ENCODE measurements at regions not wholly inside any gene's neighbourhood (a gene's known extent, or its start where the extent isn't known, plus 50 kb on each side); places are given as distances from the start of the nearest gene placed in this dataset.
"Not testable (repeated sequence)": the region's sequence is repeated elsewhere in the genome, so short reads cannot be mapped to it uniquely, and the experiment has no call there.

DNA sequence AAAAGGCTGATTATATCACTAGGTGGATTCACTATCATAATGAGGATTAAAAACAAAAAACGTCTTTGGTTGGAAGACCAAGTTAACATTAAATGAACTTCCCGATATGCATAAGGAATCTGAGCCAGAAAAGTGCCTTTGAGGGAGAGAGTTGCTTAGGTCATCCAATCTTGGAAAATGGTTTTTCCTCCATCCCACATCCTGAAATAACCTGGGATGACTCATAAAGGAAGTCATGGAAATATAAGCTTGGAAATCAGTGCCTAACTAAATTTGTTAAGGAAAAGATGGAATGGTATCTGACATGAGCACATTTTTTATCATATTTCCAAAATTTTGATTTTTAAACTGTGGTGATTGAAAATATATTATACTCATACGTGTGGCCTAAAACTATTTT, 66.0 kb downstream of the KBTBD8 start:
- no peak for DNase-seq (ENCODE audit: low read depth in 4 of 4, low spot score in 1 of 4)

- DNase-seq (ENCODE audit: low read depth in 4 of 4, low spot score in 1 of 4): no peak
Measured at GRCh38 chr3:67067251-67067650, 69.1 kb downstream of the KBTBD8 start.

GRCh38 chr3:67072640-67073039, 74.5 kb downstream of the KBTBD8 start:
- not testable (repeated sequence) for DNase-seq (ENCODE audit: low read depth in 4 of 4, low spot score in 1 of 4)

DNA sequence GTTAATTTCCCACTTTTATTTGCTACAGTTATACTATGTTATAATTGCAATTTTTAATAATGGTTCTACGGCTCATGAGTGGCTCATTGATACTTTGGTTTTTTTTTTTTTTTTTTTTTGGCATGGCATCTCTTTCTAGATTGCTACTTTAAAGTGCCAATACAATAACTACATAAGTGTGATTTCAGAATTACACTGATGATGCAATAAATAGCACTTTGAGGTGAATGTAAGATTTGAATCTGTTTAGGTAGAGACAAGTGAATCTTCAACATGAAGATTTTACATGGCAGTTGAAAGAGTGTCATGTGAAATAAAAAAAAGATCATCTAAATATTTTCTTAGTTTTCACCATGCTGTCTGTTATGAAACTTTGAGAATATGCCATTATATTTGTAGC, 75.7 kb downstream of the KBTBD8 start:
- DNase-seq (ENCODE audit: low read depth in 4 of 4, low spot score in 1 of 4): no peak

DNA sequence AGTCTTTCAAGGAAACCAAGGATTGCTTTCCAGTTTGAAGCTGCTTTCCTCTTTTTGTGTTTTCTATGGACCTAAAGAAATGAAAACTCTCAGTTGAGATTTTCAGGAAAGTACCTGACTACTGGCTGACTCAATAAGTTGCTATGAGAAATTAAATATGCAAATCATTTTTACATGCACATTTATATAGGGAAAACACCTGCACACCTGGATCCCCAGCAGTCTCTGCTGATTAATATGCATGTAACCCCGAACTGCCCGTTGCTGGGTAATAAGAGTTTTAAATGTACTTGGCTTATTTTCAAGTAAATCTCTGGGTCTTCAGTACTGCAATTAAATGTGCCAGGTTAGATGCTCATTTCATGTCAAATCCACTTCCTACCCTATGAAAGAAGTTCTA, 77.2 kb downstream of the KBTBD8 start:
- no peak for DNase-seq (ENCODE audit: low read depth in 4 of 4, low spot score in 1 of 4)

- no peak for DNase-seq (ENCODE audit: low read depth in 4 of 4, low spot score in 1 of 4)
Measured at GRCh38 chr3:67076607-67077006, 78.5 kb downstream of the KBTBD8 start.

DNA sequence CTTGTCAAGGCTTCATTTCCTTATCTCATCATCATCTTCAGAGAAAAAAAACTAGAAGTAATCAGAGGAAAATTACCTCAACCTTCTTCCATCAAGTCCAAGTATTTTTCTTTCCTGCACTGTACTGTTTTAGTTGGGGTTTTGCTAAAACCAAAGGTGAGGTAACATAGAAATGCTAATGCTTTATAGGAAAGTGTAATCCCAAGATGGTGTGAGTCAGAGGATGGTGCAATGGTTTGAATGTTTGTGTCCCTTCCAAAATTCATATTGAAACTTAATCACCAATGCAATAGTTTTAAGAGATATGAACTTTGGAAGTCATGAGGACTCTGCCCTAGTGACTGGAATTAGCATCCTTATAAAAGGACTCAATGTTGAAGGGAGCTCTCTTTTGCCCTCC, 79.5 kb downstream of the KBTBD8 start:
- DNase-seq (ENCODE audit: low read depth in 4 of 4, low spot score in 1 of 4): no peak

- DNase-seq (ENCODE audit: low read depth in 4 of 4, low spot score in 1 of 4): no peak
Measured at GRCh38 chr3:67082533-67083024, 84.5 kb downstream of the KBTBD8 start.

DNA sequence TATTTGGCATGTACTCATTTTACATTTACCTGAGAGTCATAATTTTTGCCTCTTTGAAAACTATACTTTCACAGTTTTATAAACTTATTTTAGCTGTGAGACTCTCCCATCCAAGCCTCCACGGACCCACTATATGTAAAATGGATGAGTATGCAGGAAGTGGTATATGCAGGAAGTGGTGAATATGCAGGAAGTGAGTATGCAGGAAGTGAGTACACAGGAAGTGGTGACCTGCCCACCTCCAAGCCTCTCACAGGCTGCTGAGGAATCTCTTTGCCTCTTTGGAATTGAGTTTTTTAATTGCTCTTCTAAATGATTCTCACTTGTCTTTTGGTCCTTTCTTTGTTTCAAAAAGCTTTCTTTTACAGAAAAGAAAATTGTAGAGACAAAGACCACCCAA, 85.2 kb downstream of the KBTBD8 start:
- peak in 2 of 4 experiments; percentile 17 to 20 for DNase-seq (ENCODE audit: low read depth in 4 of 4, low spot score in 1 of 4)

- DNase-seq (ENCODE audit: low read depth in 4 of 4, low spot score in 1 of 4): no peak
Measured at GRCh38 chr3:67087788-67088187, 89.7 kb downstream of the KBTBD8 start.

GRCh38 chr3:67090474-67090873, 92.4 kb downstream of the KBTBD8 start:
- no peak for DNase-seq (ENCODE audit: low read depth in 4 of 4, low spot score in 1 of 4)

- DNase-seq (ENCODE audit: low read depth in 4 of 4, low spot score in 1 of 4): no peak
Measured at GRCh38 chr3:67093305-67093704, 95.2 kb downstream of the KBTBD8 start.

- no peak for DNase-seq (ENCODE audit: low read depth in 4 of 4, low spot score in 1 of 4)
Measured at GRCh38 chr3:67094167-67094566, 96.1 kb downstream of the KBTBD8 start.

GRCh38 chr3:67094774-67095173, 96.7 kb downstream of the KBTBD8 start:
- DNase-seq (ENCODE audit: low read depth in 4 of 4, low spot score in 1 of 4): no peak

- DNase-seq (ENCODE audit: low read depth in 4 of 4, low spot score in 1 of 4): no peak
Measured at GRCh38 chr3:67104388-67104787, 106.3 kb downstream of the KBTBD8 start.

GRCh38 chr3:67106874-67107273, 108.8 kb downstream of the KBTBD8 start:
- no peak for DNase-seq (ENCODE audit: low read depth in 4 of 4, low spot score in 1 of 4)

- DNase-seq (ENCODE audit: low read depth in 4 of 4, low spot score in 1 of 4): no peak
Measured at GRCh38 chr3:67109651-67110204, 111.6 kb downstream of the KBTBD8 start.

GRCh38 chr3:67113802-67114407, 115.8 kb downstream of the KBTBD8 start:
- peak; percentile 66 to 69 (median 68) for DNase-seq (ENCODE audit: low read depth in 4 of 4, low spot score in 1 of 4)

DNA sequence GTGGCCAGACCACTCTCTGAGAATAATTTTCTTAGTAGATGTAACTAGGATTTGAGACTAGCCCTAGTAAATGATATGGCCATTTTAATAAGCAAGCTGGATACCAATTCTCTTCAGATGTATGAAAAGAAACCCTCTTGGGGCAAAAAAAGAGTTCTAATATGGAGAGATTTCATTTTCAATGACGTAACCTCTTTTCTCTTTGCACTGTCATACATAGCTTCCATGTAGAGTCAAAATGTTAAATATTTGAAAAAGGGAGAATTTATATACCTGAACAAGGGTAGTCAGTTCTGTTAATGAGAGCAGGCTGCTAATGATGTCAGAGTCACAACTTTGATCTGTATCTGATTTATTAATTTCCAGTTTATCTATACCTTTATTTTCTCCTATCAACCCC, 120.0 kb downstream of the KBTBD8 start:
- DNase-seq (ENCODE audit: low read depth in 4 of 4, low spot score in 1 of 4): no peak

- no peak for DNase-seq (ENCODE audit: low read depth in 4 of 4, low spot score in 1 of 4)
Measured at GRCh38 chr3:67118635-67119034, 120.5 kb downstream of the KBTBD8 start.

- DNase-seq (ENCODE audit: low read depth in 4 of 4, low spot score in 1 of 4): no peak
Measured at GRCh38 chr3:67123914-67124313, 125.8 kb downstream of the KBTBD8 start.

- no peak for DNase-seq (ENCODE audit: low read depth in 4 of 4, low spot score in 1 of 4)
Measured at GRCh38 chr3:67127254-67127653, 129.1 kb downstream of the KBTBD8 start.

DNA sequence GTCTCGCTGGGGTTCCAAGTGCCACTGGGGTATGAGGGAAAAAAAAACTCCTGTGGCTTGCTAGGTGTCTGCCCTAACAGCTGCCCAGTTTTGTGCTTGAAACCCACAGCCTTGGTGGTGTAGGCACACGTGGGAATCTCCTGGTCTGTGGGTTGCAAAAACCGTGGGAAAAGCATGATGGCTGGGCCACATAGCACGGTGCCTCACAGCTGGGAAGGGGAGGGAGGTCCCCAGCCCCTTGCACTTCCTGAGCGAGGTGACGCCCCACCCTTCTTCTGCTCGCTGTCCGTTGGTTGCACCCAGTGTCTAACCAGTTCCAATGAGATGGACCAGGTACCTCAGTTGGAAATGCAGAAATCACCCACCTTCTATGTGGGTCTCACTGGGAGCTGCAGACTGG, 144.3 kb downstream of the KBTBD8 start:
- DNase-seq (ENCODE audit: low read depth in 4 of 4, low spot score in 1 of 4): no peak
